Endodermal cell (in vitro differentiated cells): ENCODE measurements at regions not wholly inside any gene's neighbourhood (a gene's known extent, or its start where the extent isn't known, plus 50 kb on each side); places are given as distances from the start of the nearest gene placed in this dataset.

Source experiments
- DNase-seq: peaks from one replicate; pipeline ENCODE4 v3.0.0-alpha.2; 2017
- H3K27ac ChIP-seq: 2 replicates; pipeline ENCODE4 v1.5.1; 2013; ENCODE audit warnings: mild to moderate bottlenecking, low read depth, low read length, moderate library complexity
- H3K27me3 ChIP-seq: 2 replicates; pipeline ENCODE4 v1.6.1; 2013; ENCODE audit warnings: mild to moderate bottlenecking, low read length, moderate library complexity; ENCODE audit not compliant: insufficient read depth, control insufficient read depth, poor library complexity, severe bottlenecking
- H3K36me3 ChIP-seq: 2 replicates; pipeline ENCODE4 v1.7.0; 2013; ENCODE audit warnings: mild to moderate bottlenecking, low read length, moderate library complexity; ENCODE audit not compliant: control insufficient read depth, insufficient read depth
- H3K4me1 ChIP-seq: one replicate; pipeline ENCODE4 v1.7.0; 2013; ENCODE audit warnings: low read length; ENCODE audit not compliant: control insufficient read depth, insufficient read depth
- H3K4me3 ChIP-seq: 2 replicates; pipeline ENCODE4 v1.5.1; 2013; ENCODE audit warnings: mild to moderate bottlenecking, low read length, moderate library complexity
- H3K9ac ChIP-seq: 2 replicates; pipeline ENCODE4 v1.6.1; 2013; ENCODE audit warnings: mild to moderate bottlenecking, low read length, moderate library complexity; ENCODE audit not compliant: poor library complexity, severe bottlenecking; ENCODE audit errors: extremely low read depth
- H3K9me3 ChIP-seq: 2 replicates; pipeline ENCODE4 v1.6.1; 2013; ENCODE audit warnings: mild to moderate bottlenecking, low read length, moderate library complexity; ENCODE audit not compliant: control insufficient read depth
- H3K27ac Mint-ChIP-seq: 2 replicates; pipeline ENCODE4 v1.8.0; 2020; ENCODE audit warnings: mixed read lengths
- H3K27me3 Mint-ChIP-seq: 2 replicates; pipeline ENCODE4 v1.8.0; 2021; ENCODE audit warnings: mild to moderate bottlenecking, mixed read lengths; ENCODE audit not compliant: insufficient read depth
- H3K36me3 Mint-ChIP-seq: 2 replicates; pipeline ENCODE4 v1.8.0; 2020; ENCODE audit warnings: low read depth, mixed read lengths
- H3K4me1 Mint-ChIP-seq: 2 replicates; pipeline ENCODE4 v1.8.0; 2020; ENCODE audit warnings: mixed read lengths
- H3K4me3 Mint-ChIP-seq: 2 replicates; pipeline ENCODE4 v1.8.0; 2020; ENCODE audit warnings: mild to moderate bottlenecking, moderate library complexity, mixed read lengths
- H3K9me3 Mint-ChIP-seq: 2 replicates; pipeline ENCODE4 v1.8.0; 2020; ENCODE audit warnings: mild to moderate bottlenecking, mixed read lengths
- WGBS, 2 experiments: methylation state at CpG; one replicate each; pipeline versions ENCODE4 v1.1.5 to v1.1.7; 2013; ENCODE audit warnings: missing lambda C conversion rate in 2 of 2, mixed read lengths in 1 of 2; ENCODE audit not compliant: insufficient coverage in 1 of 2, insufficient read length in 1 of 2; 5-methylcytosine and 5-hydroxymethylcytosine counted together
- TF ChIP-seq, protein P1 (sequence below): fragments of 200-600 bp; sonication (generic); conservative IDR thresholded peaks from 2 replicates; pipeline ENCODE4 v1.5.0; 2021; ENCODE audit warnings: antibody characterized with exemption, mild to moderate bottlenecking

DNA sequence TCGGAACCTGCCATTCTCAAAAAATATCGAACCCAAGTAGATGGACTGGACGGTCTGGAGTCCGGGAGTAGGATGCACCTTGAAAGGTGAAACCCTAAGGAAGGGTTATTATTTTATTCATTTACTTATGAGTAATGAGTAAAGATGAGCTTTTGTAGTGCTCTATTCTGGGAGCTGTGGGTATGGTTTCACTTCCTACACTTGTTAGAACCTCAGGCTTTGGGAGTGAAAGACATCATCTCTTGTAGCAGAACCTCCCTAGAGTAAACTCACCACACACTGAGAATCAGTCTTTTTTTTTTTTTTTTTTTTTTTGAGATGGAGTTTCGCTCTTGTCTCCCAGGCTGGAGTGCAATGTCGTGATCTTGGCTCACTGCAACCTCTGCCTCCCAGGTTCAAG, 389.4 kb upstream of the AUTS2 start:
- Mint-ChIP-seq H3K27ac (no peak overlapping the region), H3K9me3 (no peaks in the 10 kb centered on the region), H3K4me3 (no peak overlapping the region), H3K4me1 (peaks cover 4% of the 10 kb centered on the region), H3K27me3 (peaks cover 17% of the 10 kb centered on the region), H3K36me3 (no peaks in the 10 kb centered on the region)
- Histone ChIP-seq H3K4me1 (no peaks in the 10 kb centered on the region), H3K4me3 (no peak overlapping the region), H3K9ac (no peak overlapping the region), H3K9me3 (no peaks in the 10 kb centered on the region), H3K27ac (no peak overlapping the region), H3K36me3 (no peaks in the 10 kb centered on the region), H3K27me3 (no peaks in the 10 kb centered on the region)
- no peak for DNase-seq
- TF ChIP-seq, protein P1, sequence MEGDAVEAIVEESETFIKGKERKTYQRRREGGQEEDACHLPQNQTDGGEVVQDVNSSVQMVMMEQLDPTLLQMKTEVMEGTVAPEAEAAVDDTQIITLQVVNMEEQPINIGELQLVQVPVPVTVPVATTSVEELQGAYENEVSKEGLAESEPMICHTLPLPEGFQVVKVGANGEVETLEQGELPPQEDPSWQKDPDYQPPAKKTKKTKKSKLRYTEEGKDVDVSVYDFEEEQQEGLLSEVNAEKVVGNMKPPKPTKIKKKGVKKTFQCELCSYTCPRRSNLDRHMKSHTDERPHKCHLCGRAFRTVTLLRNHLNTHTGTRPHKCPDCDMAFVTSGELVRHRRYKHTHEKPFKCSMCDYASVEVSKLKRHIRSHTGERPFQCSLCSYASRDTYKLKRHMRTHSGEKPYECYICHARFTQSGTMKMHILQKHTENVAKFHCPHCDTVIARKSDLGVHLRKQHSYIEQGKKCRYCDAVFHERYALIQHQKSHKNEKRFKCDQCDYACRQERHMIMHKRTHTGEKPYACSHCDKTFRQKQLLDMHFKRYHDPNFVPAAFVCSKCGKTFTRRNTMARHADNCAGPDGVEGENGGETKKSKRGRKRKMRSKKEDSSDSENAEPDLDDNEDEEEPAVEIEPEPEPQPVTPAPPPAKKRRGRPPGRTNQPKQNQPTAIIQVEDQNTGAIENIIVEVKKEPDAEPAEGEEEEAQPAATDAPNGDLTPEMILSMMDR: no peak
- 92 to 96% methylated on average over 4 to 6 of the region's 6 CpGs for WGBS, 2 experiments

DNA sequence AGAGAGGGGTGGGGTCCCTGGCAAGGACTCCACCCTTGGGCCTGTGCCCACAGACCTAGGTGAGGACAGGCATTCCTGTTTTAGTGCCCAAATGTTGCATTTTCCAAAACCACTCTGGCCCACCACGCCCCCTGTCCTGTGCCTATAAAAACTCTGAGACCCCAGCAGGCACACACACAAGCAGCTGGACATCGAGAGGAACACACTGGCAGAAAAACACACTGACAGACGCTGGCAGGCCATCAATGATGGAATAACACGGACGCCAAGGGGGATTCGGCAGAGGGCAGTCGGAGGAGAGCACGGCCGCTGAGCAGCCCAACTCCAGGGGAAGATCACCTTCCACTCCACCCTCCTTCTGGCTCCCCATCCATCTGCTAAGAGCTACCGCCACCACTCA, 386.9 kb upstream of the AUTS2 start:
- Histone ChIP-seq H3K9ac (no peak overlapping the region), H3K4me3 (no peak overlapping the region), H3K27ac (no peak overlapping the region), H3K36me3 (no peaks in the 10 kb centered on the region), H3K27me3 (no peaks in the 10 kb centered on the region), H3K4me1 (no peaks in the 10 kb centered on the region), H3K9me3 (no peaks in the 10 kb centered on the region)
- no peak overlapping the region for H3K4me3 Mint-ChIP-seq
- no peaks in the 10 kb centered on the region for H3K36me3 Mint-ChIP-seq
- no peaks in the 10 kb centered on the region for H3K9me3 Mint-ChIP-seq
- WGBS, 2 experiments: 74 to 82% methylated on average over 4 to 10 of the region's 10 CpGs
- peaks cover 4% of the 10 kb centered on the region for H3K4me1 Mint-ChIP-seq
- TF ChIP-seq, protein P1: no peak
- peaks cover 13% of the 10 kb centered on the region for H3K27me3 Mint-ChIP-seq
- DNase-seq: no peak
- H3K27ac Mint-ChIP-seq: no peak overlapping the region

DNA sequence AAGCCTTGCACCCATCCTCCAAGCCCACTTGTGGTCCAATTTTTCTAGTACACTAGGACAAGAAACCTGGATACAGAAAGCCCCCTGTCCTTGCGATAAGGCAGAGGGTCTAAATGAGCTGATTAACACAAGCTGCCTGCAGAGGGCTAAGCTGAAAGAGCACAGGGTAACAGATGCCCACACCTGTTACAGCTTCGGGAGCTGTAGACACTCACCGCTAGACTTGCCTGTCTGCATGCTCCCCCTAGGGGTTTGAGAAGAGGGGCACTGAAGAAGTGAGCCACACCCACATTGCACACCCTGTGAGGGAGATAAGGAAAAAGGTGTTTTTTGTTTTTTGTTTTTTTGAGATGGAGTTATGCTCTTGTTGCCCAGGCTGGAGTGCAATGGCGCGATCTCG, 386.5 kb upstream of the AUTS2 start:
- Histone ChIP-seq H3K4me1 (no peaks in the 10 kb centered on the region), H3K9me3 (no peaks in the 10 kb centered on the region), H3K27ac (no peak overlapping the region), H3K9ac (no peak overlapping the region), H3K36me3 (no peaks in the 10 kb centered on the region), H3K27me3 (no peaks in the 10 kb centered on the region), H3K4me3 (no peak overlapping the region)
- H3K36me3 Mint-ChIP-seq: no peaks in the 10 kb centered on the region
- peak; percentile 77 for DNase-seq
- H3K9me3 Mint-ChIP-seq: no peaks in the 10 kb centered on the region
- H3K27me3 Mint-ChIP-seq: peaks cover 10% of the 10 kb centered on the region
- TF ChIP-seq, protein P1: peak; percentile 83
- H3K4me1 Mint-ChIP-seq: peaks cover 4% of the 10 kb centered on the region
- 76 to 93% methylated on average over 3 to 6 of the region's 6 CpGs for WGBS, 2 experiments
- no peak overlapping the region for H3K4me3 Mint-ChIP-seq
- H3K27ac Mint-ChIP-seq: no peak overlapping the region
